Ramos (cell line): ENCODE measurements at regions not wholly inside any gene's neighbourhood (a gene's known extent, or its start where the extent isn't known, plus 50 kb on each side); places are given as distances from the start of the nearest gene placed in this dataset.

ENCODE experiments used
- in situ Hi-C: fragments of 300-500 bp; cut with MboI; formaldehyde crosslinking; loops from one replicate; pipeline ENCODE4 v1.14.3; 2022; ENCODE audit warnings: low sequenced_read_pairs; ENCODE audit not compliant: unreplicated experiment

GRCh38 chr9:134967547-134967930 is 49.8 kb upstream of the FCN1 start:
- in situ Hi-C loops: no loop called here

DNA sequence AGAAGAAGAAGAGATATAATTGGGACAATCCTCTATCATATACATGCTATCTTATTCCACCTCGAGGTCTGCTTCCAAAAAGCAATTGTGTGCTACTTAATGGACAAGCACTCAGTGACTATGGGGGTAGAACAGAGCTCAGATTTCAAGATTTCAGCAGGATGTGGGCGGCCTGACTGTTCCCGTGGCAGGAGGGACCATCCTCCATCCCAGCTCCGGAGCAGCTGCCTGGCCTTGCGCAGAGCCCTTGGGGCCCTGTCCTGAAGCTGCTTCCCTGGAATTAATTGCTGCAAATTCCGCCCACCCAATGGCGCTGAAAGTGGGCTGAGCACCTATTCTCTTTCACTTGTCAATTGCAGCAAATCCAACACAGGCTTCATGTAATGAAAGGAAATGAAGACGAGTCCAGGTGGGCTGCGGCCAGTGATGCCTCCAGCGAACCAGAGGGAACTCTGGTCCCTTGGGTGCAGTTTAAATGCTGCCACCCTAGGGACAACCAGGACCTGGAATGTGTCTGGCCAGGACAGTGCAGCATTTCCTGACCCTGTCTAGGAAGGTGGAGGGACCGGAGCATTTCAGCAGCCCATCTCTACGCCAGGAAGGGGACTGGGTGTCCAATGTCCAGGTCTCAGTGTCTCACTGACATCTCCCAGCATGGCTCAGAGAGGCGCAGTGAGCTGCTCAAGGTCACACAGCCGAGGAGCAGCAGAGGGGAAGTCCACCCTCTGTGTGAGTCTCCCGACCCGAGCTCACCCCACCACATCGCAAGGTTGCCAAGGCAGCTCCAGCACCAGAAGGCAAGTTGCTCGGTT is 50.5 kb upstream of the FCN1 start:
- in situ Hi-C loops: no loop called here

DNA sequence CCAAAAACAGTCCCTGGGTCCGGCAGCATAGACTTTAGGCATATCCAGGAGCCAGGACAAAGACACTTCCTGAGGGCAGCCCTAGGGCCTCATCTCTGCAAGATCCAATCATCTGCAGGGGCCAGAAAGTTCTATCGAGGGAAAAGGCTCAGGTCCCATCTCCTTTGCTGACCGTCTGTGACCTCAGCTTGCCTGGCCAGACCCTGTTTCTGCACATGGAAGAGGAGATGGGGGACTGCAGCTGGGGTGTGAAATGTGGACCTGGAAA is 51.0 kb upstream of the FCN1 start:
- in situ Hi-C loops: no loop called here

GRCh38 chr9:134969156-134970045 is 51.7 kb upstream of the FCN1 start:
- in situ Hi-C loops: no loop called here

DNA sequence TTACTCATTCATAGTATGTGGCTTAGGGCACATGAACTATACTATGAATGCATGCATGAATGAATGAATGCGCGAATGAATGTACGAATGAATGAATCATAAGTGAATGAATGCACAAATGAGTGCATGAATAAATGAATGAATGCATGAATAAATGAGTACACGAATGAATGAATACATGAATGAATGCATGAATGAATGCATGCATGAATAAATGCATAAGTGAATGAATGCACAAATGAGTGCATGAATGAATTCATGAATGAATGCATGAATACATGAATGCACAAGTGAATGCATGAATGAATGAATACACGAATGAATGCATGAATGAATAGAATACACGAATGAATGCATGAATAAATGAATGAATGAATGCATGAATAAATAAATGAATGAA is 52.5 kb upstream of the FCN1 start:
- in situ Hi-C loops: no loop called here

DNA sequence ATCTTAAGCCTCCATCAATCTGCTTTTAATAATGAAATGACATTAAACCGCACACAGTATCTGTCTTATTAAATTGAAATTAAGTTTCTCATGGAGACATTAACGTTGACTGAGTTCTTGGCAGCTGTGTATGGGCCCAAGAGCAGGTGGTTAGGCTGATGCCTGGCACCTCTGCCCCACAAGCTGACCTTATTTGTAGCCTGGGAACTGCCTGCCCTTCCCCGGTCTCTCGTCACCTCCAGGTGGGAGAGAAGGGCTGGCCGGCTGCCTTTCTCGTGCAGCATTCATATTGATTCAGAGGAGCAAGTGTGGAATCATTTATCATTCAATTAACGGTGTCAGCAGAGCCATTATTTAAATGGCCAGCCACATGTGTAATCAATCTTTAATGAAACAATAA is 53.0 kb upstream of the FCN1 start:
- in situ Hi-C loops: no loop called here

DNA sequence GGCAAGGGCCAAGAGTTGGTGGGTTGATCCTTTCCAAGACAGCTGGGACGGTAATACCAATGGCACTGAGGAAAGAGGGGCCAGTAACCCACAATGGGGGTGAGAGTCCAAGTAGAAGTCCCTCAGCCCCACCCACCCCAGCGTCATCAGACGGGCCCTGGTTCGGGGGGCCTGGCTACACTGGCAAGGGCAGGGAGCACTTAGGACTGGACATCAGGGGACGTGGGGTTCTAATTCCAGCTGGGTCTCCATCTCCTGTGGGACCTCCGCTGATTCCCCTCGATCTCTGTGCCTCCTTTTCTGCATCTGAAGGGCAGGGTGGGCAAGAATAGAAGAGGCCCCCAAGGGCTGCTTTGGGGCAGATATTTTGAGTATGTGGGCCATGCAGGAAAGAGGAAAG is 53.5 kb upstream of the FCN1 start:
- in situ Hi-C loops: no loop called here

DNA sequence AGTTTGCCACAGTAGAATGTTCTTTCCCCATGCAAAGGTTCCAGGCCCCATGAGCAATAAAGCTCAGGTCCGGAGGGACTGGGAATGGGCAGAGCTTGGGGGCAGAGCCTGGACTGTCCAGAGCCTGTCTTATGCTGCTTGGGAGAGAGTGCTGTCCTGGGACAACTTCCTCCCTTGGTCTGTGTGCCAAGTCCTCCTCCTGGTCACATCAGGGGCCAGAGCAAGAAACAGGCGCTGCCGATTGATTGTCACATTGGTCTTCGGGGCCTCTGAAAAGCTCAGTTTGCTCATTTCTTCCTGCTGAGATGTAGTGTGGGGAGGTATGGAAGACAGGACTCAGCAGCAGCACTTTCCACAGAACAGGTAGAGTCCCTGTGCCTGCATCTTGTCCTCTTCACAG is 54.0 kb upstream of the FCN1 start:
- in situ Hi-C loops: no loop called here

DNA sequence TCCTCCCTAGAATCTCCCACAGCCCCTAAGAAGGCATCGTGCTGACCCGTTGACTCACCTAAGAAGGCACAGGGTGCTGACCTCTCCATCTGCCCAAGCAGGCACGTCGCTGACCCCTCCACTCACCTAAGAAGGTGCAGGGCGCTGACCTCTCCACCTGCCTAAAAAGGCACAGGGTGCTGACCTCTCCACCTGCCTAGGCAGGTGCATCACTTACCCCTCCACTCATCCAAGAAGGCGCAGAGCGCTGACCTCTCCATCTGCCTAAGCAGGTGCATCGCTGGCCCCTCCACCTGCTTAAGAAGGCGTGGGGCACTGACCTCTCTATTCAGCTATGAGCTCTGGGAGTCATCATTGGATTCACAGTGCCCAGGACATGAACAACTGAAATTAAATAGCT is 54.4 kb upstream of the FCN1 start:
- in situ Hi-C loops: no loop called here

- in situ Hi-C loops: no loop called here
These were observed 57.5 kb upstream of the FCN1 start for GRCh38 chr9:134975253-134975652.

- in situ Hi-C loops: no loop called here
These were observed 58.7 kb upstream of the FCN1 start for GRCh38 chr9:134976403-134976802.

DNA sequence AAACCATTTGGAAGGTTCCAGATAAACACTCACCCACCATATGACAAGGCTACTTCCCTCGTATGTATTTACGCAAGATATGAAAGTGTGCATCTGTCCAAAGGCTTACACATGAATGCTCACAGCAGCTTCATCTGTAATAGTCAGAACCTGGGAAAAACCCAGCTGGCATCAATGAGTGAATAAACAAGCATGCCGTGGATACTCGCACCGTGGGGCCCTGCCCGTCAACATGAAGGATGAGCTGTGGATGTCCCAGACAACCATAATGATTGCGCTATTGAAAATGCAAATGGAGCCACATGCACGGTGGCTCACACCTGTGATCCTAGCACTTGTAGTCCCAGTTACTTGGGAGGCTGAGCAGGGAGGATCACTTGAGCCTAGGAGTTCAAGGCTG is 60.6 kb upstream of the FCN1 start:
- in situ Hi-C loops: no loop called here

- in situ Hi-C loops: loop anchor here (5.0 kb wide), 2 partner anchors 198 to 283 kb away; no protein-coding TSS in a partner anchor
These were observed 62.8 kb upstream of the FCN1 start for GRCh38 chr9:134980516-134980915.

DNA sequence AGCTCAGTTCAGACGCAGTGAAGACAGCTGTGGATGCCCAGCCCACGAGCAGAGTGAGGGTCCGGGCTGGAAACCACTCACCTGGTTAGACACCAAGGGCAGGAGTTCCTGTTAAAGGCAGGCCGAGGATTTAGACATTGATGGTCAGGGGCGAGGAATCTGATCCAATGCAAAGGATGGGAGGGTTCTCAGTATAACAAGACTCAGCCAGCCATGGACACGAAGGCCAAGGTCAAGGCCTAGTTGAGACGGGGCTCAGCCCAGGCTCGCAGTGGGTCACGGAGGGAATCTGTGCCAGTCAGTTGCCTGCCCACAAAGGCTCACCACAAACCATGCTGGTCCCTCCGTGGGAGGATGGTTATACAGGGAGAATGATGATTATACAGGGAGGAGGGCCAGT is 63.3 kb upstream of the FCN1 start:
- in situ Hi-C loops: loop anchor here (5.0 kb wide), 2 partner anchors 199 to 284 kb away; no protein-coding TSS in a partner anchor

DNA sequence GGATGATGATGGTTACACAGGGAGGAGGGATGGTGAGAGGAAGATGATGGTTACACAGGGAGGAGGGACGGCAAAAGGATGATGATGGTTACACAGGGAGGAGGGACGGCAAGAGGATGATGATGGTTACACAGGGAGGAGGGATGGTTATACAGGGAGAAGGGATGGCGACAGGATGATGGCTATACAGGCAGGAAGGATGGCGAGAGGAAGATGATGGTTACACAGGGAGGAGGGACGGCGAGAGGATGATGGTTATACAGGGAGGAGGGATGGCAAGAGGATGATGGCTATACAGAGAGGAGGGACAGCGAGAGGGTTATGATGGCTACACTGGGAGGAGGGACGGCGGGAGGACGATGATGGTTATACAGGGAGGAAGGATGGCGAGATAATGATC is 64.1 kb upstream of the FCN1 start:
- in situ Hi-C loops: loop anchor here (5.0 kb wide), 2 partner anchors 200 to 285 kb away; no protein-coding TSS in a partner anchor

- in situ Hi-C loops: loop anchor here (5.0 kb wide), 2 partner anchors 200 to 285 kb away; no protein-coding TSS in a partner anchor
These were observed 64.6 kb upstream of the FCN1 start for GRCh38 chr9:134982311-134982710.

DNA sequence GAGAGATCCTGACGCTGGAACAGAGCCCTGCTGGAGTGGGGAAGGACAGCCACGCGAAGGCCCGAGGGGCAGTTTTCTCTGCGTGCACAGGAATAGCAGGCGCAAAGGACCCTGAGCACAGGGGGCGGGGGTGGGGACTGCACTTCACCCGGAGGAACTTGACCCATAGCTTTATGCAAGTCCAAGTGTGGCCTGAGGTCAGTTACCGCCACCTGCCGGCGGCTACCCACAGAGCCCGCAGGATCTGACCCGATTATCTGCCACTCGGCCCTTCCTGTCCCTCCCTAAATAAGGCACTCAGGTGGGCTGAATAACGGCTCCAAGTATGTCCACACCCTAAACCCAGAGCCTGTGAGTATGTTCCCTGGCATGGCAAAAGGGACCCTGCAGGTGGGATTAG is 65.4 kb upstream of the FCN1 start:
- in situ Hi-C loops: loop anchor here (5.0 kb wide), 2 partner anchors 201 to 286 kb away; no protein-coding TSS in a partner anchor

GRCh38 chr9:134983506-134984371 is 66.0 kb upstream of the FCN1 start:
- in situ Hi-C loops: loop anchor here (5.0 kb wide), 2 partner anchors 201 to 286 kb away; no protein-coding TSS in a partner anchor

GRCh38 chr9:134984372-134985265 is 66.9 kb upstream of the FCN1 start:
- in situ Hi-C loops: loop anchor here (5.0 kb wide), 2 partner anchors 202 to 287 kb away; no protein-coding TSS in a partner anchor
